LoVo (cell line): ENCODE measurements at regions not wholly inside any gene's neighbourhood (a gene's known extent, or its start where the extent isn't known, plus 50 kb on each side); places are given as distances from the start of the nearest gene placed in this dataset.

Experiments used
- DNase-seq: peaks from one replicate; pipeline ENCODE4 v3.0.0-alpha.2; 2016; ENCODE audit warnings: low spot score

GRCh38 chr6:62474793-62475192 lies 188.8 kb upstream of the KHDRBS2 start:
- DNase-seq = no peak

DNA sequence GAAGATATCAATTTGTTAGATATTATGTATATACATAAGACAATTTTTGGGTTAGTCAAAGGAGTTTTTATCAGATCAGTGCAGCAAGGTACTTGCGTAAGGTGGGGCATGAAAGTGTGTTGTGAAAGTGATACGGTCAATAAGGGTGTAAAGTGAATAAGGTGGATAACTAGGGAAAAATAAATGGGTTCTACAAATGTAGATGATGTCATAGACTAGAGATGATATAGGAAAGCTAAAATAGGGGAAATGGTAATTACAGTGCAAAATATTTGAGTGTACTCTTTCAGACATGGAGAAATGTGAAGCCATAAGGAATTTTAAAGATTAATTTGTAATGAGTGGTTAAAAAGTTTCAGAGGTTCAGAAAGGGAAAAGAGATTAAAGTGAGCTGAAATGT lies 180.6 kb upstream of the KHDRBS2 start:
- DNase-seq = no peak

- DNase-seq = no peak
Measured at GRCh38 chr6:62465206-62465605, 179.2 kb upstream of the KHDRBS2 start.

DNA sequence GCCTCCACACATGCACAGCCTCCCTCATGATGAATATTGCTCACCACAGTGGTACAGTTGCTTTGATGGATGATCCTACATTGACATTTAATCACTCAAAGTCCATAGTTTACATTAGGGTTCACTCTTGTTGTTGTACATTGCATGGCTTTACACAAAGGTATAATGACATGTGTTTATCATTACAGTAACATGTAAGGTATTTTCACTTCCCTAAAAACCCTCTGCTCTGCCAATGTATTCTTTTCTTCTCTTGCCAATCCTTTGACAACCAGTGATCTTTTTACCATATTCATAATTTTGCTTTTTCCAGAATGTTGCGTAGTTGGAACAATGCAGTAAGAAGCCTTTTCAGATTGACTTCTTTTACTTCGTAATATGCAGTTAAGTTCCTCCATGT lies 166.6 kb upstream of the KHDRBS2 start:
- no peak for DNase-seq

DNA sequence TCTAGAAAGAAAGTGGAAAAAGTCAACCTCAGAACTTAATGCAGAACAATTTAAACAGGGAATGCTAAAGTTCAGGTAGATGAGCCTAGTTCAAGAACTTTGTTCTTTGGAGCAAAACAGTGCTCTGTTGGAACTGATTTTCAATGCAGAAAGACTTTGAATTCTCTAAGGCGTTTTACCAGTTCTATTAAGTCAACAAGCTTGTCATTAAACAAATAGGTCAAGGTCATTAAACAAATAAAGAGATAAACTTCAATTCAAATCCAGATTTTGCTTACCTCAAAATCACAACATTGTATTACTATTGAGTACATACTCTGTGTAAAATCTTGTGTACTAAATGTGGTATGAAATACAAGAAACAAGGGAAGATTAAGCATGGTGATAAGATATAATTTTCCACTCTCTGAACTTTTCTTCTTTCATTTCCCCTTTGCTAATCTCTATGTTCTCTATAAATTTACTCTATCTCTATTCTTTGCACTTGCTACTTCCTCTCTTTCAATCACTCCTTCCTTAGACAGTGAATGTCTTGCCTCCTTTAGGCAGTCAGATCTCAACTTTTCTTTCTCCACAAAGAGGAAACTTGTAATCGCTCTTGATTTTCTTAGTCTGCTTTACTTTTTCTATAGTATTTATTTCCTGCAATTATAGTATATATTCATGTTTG lies 160.8 kb upstream of the KHDRBS2 start:
- no peak for DNase-seq

DNA sequence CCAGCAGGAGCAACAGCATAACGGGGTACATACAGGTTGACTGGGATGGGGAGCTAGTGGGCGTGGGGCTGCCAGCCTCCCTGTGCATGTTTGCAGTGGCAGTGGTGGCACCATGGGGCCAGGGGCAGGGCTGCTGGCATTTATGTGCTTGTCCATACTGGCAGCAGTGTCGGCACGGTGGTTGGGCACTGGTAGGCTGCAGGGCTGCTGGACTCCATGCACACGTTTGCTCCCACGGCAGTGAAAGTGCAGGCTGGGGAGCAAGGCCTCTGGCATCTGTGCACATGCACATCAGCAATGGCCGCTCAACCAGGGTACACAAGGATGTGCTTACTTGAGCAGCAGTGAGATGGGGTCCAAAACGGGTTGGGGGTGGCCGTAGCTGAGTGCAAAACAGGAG lies 159.5 kb upstream of the KHDRBS2 start:
- no peak for DNase-seq

DNA sequence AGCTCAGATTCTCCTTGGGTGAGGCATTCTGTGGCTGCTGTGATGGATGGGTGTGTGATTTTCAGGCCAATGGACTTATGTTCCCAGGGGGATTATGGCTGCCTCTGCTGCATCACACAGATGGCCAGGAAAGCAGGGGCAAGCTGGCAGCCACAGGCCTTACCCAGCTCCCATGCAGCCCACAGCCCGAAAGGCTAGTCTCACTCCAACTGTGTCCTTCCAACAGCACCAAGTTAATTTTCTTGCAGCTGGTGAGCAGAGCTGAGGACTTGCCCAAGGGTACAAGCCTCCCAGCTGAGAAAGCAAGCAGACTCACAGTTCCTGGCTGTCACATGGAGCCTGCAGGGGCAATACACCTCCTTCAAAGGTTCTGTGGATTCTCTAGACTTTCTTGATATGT lies 155.2 kb upstream of the KHDRBS2 start:
- no peak for DNase-seq

- no peak for DNase-seq
Measured at GRCh38 chr6:62429781-62430180, 143.8 kb upstream of the KHDRBS2 start.

DNA sequence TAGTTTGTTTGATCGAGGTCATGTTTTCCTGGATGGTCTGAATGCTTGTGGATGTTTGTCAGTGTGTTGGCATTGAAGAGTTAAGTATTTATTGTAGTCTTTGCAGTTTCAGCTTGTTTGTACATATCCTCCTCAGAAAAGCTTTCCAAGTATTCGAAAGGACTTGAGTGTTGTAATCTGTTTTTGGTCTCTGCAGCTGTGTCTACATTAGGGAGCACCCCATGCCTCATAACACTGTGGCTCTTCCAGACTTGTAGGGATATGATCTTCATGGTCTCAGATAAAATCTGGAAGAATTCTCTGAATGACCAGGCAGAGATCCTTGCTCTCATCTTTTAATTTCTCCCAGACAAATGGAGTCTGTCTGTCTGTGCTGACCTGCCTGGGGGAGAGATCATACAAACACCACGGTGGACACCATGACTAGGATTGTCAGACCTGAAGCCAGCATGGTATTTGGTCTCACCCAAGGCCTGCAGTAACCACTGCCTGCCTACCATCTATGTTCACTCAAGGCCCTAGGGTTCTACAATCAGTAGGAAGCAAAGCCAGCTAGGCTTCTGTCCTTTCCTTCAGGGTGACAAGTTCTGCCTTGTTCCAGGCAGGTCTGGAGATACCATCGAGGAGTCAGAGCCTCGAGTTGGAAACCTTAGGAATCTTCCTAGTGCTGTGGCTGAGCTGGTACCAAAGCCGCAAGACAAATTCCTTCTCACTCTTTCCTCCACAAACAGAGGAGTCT lies 114.7 kb upstream of the KHDRBS2 start:
- DNase-seq = no peak

DNA sequence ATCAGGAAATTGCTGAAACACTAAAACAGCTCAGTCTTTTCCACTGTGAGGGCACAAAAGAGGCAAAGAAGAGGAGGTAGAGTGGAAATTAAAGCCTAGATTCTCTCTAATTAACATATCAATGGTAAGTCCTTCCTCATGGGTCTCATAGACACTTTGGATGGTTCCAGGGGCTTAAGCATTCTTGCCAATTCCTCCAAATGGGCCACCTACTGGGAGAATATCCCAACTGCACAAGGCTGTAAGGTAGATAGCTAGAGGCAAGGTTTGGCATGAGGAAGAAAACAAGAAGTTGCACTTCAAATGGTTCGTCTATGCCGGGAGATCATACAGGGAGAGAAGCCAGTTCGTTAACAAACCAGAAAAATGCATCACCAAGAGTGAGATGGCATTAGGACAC lies 107.6 kb upstream of the KHDRBS2 start:
- DNase-seq = no peak

DNA sequence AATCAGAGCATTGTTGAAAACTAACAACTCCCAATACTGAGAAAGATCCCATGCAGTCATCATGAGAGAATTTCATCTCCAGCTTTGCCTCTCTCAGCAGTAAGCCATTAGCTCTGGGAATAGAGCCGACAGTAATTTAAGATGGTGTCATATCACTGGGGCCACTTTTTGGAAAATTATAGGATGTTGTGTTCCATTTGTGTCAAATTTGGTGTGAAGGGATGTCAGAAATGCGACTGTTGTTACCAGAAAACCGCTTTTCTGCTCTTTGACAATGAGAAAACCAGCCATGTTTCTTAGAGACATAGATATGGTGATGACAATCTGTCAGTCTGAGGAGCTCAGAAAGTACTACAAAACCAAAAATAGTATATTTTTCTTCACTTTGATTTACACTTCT lies 106.3 kb upstream of the KHDRBS2 start:
- no peak for DNase-seq

- DNase-seq = no peak
Measured at GRCh38 chr6:62391358-62391757, 105.3 kb upstream of the KHDRBS2 start.

DNA sequence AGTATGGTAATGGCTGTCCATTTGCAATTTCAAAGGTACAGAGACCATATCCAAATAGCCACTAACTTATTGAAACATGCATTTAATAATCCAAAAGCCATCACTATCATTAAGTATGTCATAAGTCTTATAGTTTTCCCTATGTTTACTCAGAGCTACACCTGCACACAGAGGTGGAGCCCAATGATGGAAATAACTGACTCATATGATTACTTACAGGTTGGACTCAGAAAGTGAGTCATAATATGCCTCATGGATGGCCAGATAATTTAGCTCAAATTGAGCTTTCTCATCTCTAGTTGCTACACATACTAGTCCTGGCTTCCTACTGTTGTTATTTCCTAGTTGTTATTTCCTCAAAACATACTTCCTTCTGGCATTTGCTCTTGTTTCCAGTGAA lies 104.4 kb upstream of the KHDRBS2 start:
- DNase-seq = no peak

DNA sequence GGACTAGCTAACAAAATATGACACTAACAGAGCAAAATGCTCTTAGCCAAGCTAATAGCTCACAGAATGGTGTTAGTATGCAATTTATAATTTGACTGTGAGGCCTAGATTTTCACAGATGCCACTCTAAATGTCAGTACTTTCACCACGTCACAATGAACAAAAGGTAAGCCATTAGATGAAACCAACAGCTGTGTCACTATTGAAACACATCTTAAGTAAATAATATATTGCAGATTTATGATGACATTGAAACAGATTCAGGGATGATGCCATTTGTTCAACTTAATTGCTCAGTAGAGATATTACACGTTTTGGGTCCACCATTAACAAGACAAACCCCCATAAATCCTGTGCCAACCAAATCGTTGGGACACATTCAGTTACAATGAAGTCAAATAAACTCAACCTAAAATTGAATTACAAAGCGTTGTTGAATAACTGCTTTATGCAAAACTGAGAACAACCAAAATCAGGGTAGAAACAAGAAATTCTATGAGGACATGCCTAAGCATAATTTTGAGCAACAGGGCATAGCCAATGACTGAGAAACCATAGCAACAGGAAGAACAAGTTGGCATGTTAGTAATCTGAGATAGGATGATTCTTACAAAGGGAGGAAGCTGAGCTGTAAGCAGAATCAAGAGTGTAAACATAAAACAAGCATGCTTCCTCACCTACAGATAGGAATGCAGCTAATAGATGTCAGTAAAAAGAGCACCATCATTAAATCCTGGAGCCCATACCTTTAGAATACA lies 85.6 kb upstream of the KHDRBS2 start:
- DNase-seq = no peak

DNA sequence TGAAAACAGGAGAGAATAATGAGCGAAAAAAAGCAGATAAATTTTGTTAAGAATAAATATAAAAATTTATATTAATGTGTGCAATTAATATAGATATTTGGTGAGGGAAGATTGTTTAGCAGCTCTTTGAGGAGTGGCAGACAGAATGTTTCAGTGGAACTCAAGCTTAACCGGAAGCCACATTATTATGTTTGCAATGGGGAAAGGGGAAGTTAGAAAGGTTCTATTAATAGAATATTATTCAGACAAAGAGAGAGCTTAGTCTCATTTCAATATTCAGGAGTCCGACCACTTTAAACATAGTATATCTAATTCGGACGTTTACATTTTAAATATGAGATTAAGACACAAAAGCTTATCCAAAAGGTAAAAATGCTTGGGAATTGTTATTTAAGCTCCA lies 81.6 kb upstream of the KHDRBS2 start:
- no peak for DNase-seq

DNA sequence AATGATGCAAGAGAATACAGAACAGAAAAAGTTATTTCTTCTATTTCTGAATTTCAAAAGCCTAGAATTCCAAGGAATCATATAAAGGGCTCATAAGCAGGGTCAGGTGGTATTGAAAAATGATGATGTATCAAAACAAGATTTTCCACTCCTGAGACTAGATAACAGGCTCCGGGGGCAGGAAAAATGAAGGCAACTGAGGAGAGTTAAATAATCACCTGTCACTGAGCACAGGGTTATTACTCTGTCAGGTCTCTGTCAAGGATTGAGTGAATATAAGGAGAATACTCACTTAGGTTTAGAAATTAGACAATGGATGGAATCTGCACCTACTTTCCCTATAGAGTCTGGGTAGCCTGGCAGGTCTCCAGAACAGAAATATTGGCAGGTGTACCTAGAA lies 76.1 kb upstream of the KHDRBS2 start:
- no peak for DNase-seq

DNA sequence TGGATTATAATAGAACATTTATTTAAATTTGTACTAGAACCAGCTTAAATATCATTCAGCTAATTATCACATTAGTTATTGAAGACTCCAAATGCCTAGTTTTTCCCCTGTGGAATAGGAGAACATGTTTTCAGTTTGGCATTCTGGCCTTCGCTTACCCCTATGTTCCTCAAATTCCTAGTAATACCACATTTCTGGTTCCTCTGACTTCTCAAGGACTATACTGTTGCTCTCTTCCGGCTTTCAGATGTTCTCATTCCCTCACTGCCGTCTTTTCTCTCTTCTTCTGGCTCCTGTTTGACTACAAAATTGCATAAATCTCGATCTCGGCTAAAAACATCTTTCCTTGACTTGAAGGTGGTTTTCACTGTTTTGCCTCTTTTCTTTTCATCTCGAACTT lies 71.8 kb upstream of the KHDRBS2 start:
- no peak for DNase-seq

- DNase-seq = no peak
Measured at GRCh38 chr6:62354261-62354660, 68.2 kb upstream of the KHDRBS2 start.

DNA sequence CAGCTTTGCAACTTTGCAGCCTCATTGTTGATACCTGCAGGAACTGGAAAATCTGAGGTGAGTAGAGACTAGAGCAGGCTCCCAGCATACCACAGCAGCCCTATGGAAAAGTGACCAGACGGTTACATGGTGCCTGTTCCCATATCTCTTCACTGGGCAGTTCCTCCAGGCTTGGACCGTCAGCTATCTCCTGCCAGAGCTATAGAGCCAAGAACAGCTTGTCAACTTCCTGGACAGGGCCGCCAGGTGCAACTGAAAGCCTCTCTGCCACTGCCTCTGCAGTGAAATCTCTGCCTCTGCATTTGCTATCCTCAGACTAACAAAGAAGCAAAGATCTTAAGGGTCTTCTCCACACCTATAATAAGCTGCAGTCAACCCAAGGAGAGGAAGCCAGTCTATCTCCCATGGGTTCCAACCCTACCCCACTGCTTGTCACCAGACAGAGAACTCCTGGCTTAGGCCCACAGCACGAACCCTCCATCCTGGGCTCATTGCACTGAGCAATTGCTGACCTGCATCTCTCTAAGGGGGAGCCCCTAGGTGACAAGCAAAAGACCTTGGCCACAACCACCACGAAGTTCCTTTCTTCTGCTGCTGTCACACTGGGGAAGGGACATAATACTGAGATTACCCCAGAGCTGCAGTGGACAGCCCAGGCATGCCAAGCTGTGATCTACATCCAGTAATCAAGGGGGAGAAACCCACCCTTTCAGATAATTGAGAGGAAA lies 60.1 kb upstream of the KHDRBS2 start:
- no peak for DNase-seq

GRCh38 chr6:62345446-62345845 lies 59.4 kb upstream of the KHDRBS2 start:
- no peak for DNase-seq

DNA sequence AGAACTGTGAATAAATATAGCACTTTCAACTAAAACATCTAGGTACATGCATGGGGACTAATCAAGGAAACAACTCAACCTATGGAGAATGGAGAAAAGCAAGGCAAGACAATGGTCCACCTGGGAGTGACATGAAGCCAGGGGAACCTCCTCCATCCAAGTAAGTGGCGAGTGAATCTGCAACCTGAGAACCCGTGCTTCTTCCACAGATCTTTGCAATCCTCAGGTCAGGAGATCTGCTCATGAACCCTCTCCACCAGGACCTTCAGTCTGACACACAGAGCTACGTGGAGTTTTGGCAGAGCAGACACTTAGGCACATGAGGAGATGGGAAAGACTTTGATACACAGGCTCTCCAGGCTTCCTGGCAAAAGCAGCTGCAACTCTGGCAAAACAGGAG lies 58.8 kb upstream of the KHDRBS2 start:
- DNase-seq = no peak

DNA sequence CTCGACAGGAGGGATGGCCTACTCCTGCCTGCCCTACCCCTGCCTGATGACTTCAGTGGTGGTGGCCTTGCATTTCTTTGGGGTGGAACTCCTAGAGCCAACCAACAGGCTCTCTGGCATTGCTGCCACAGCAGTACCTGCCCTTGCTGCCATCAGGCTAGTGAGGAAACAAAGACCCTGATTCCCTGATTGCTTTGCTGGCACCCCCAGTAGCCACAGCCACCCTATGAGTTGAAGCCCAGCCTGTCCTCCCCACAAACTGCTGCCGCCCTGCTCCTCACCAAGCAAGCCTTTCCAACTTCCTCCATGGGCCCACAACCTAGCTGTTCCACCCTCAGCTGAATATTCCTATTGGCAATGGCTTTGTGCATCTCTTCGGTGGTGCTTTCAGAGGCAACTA lies 52.5 kb upstream of the KHDRBS2 start:
- no peak for DNase-seq
